ENCODE measurements at regions not wholly inside any gene's neighbourhood (a gene's known extent, or its start where the extent isn't known, plus 50 kb on each side); places are given as distances from the start of the nearest gene placed in this dataset.

DNA sequence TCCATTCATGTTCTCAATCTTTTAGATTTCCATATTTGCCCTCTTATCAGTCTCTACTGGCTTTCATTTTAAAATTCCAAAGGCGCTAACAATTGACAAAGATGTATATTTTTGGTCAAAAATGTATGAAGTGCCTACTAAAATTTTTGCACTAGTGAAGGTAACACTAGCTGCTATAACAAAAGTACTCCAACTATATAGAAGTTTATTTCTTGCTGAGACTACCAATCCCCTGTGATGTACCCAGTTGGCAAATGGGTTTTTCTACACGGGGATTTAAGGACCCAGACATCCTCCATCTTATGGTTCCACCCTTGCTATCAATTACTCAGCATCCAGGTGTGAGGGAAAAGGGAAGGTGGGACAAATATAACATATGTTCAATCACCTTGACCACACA lies 75.3 kb upstream of the TSPAN8 start:
- DNase-seq: no peak
- no peaks in the 10 kb centered on the region for H3K4me1 Mint-ChIP-seq (ENCODE audit: low read depth, unreplicated experiment)
- H3K9me3 Mint-ChIP-seq (ENCODE audit: low read depth, unreplicated experiment): peaks cover 3% of the 10 kb centered on the region
- CTCF ChIA-PET: no interaction called here
- H3K27ac Mint-ChIP-seq (ENCODE audit: unreplicated experiment): no peak overlapping the region
- no peaks in the 10 kb centered on the region for H3K27me3 Mint-ChIP-seq (ENCODE audit: unreplicated experiment)
- no TSS peak for BruUV-seq (replicated peaks)
- H3K36me3 Mint-ChIP-seq (ENCODE audit: insufficient read depth, unreplicated experiment): no peaks in the 10 kb centered on the region
- intact Hi-C loops (cut with micrococcal nuclease; ENCODE audit: unreplicated experiment): no loop called here
- TF ChIP-seq, protein P1, sequence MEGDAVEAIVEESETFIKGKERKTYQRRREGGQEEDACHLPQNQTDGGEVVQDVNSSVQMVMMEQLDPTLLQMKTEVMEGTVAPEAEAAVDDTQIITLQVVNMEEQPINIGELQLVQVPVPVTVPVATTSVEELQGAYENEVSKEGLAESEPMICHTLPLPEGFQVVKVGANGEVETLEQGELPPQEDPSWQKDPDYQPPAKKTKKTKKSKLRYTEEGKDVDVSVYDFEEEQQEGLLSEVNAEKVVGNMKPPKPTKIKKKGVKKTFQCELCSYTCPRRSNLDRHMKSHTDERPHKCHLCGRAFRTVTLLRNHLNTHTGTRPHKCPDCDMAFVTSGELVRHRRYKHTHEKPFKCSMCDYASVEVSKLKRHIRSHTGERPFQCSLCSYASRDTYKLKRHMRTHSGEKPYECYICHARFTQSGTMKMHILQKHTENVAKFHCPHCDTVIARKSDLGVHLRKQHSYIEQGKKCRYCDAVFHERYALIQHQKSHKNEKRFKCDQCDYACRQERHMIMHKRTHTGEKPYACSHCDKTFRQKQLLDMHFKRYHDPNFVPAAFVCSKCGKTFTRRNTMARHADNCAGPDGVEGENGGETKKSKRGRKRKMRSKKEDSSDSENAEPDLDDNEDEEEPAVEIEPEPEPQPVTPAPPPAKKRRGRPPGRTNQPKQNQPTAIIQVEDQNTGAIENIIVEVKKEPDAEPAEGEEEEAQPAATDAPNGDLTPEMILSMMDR (IDR thresholded peaks at IDR 0.05; ENCODE audit: unreplicated experiment): no peak
- H3K4me3 Mint-ChIP-seq (ENCODE audit: low read depth, unreplicated experiment): no peak overlapping the region

- Mint-ChIP-seq H3K27ac (ENCODE audit: unreplicated experiment) (no peak overlapping the region), H3K27me3 (ENCODE audit: unreplicated experiment) (no peaks in the 10 kb centered on the region), H3K4me3 (ENCODE audit: low read depth, unreplicated experiment) (no peak overlapping the region), H3K36me3 (ENCODE audit: insufficient read depth, unreplicated experiment) (no peaks in the 10 kb centered on the region), H3K9me3 (ENCODE audit: low read depth, unreplicated experiment) (peaks cover 3% of the 10 kb centered on the region), H3K4me1 (ENCODE audit: low read depth, unreplicated experiment) (no peaks in the 10 kb centered on the region)
- no peak for DNase-seq
- intact Hi-C loops (cut with micrococcal nuclease; ENCODE audit: unreplicated experiment): no loop called here
- TF ChIP-seq, protein P1 (IDR thresholded peaks at IDR 0.05; ENCODE audit: unreplicated experiment): no peak
- BruUV-seq (replicated peaks): no TSS peak
- CTCF ChIA-PET: no interaction called here
These were observed 72.7 kb upstream of the TSPAN8 start for GRCh38 chr12:71230542-71230941.

GRCh38 chr12:71223139-71223538 lies 65.3 kb upstream of the TSPAN8 start:
- Mint-ChIP-seq H3K27ac (ENCODE audit: unreplicated experiment) (no peak overlapping the region), H3K4me1 (ENCODE audit: low read depth, unreplicated experiment) (no peaks in the 10 kb centered on the region), H3K9me3 (ENCODE audit: low read depth, unreplicated experiment) (no peaks in the 10 kb centered on the region), H3K36me3 (ENCODE audit: insufficient read depth, unreplicated experiment) (no peaks in the 10 kb centered on the region), H3K4me3 (ENCODE audit: low read depth, unreplicated experiment) (no peak overlapping the region), H3K27me3 (ENCODE audit: unreplicated experiment) (no peaks in the 10 kb centered on the region)
- CTCF ChIA-PET: no interaction called here
- no peak for DNase-seq
- BruUV-seq (replicated peaks): no TSS peak
- TF ChIP-seq, protein P1 (IDR thresholded peaks at IDR 0.05; ENCODE audit: unreplicated experiment): no peak
- intact Hi-C loops (cut with micrococcal nuclease; ENCODE audit: unreplicated experiment): no loop called here

GRCh38 chr12:71222436-71222835 lies 64.6 kb upstream of the TSPAN8 start:
- no peak for DNase-seq
- TF ChIP-seq, protein P1 (IDR thresholded peaks at IDR 0.05; ENCODE audit: unreplicated experiment): no peak
- Mint-ChIP-seq H3K4me3 (ENCODE audit: low read depth, unreplicated experiment) (no peak overlapping the region), H3K27me3 (ENCODE audit: unreplicated experiment) (no peaks in the 10 kb centered on the region), H3K36me3 (ENCODE audit: insufficient read depth, unreplicated experiment) (no peaks in the 10 kb centered on the region), H3K27ac (ENCODE audit: unreplicated experiment) (no peak overlapping the region), H3K4me1 (ENCODE audit: low read depth, unreplicated experiment) (peaks cover 3% of the 10 kb centered on the region), H3K9me3 (ENCODE audit: low read depth, unreplicated experiment) (no peaks in the 10 kb centered on the region)
- intact Hi-C loops (cut with micrococcal nuclease; ENCODE audit: unreplicated experiment): no loop called here
- BruUV-seq (replicated peaks): no TSS peak
- CTCF ChIA-PET: no interaction called here

GRCh38 chr12:71220260-71220659 lies 62.5 kb upstream of the TSPAN8 start:
- Mint-ChIP-seq H3K27ac (ENCODE audit: unreplicated experiment) (no peak overlapping the region), H3K4me3 (ENCODE audit: low read depth, unreplicated experiment) (no peak overlapping the region), H3K27me3 (ENCODE audit: unreplicated experiment) (no peaks in the 10 kb centered on the region), H3K9me3 (ENCODE audit: low read depth, unreplicated experiment) (no peaks in the 10 kb centered on the region), H3K4me1 (ENCODE audit: low read depth, unreplicated experiment) (peaks cover 25% of the 10 kb centered on the region), H3K36me3 (ENCODE audit: insufficient read depth, unreplicated experiment) (no peaks in the 10 kb centered on the region)
- no TSS peak for BruUV-seq (replicated peaks)
- intact Hi-C loops (cut with micrococcal nuclease; ENCODE audit: unreplicated experiment): no loop called here
- DNase-seq: no peak
- CTCF ChIA-PET: no interaction called here
- TF ChIP-seq, protein P1 (IDR thresholded peaks at IDR 0.05; ENCODE audit: unreplicated experiment): no peak

Data from Calu3 (cell line).